Activated CD4-positive, alpha-beta T cell treated with anti-CD3 and anti-CD28 coated beads, Interleukin-2, amount 10 ng/mL, durations not matched to agents 24 days and 14 days (primary cell): ENCODE measurements at regions not wholly inside any gene's neighbourhood (a gene's known extent, or its start where the extent isn't known, plus 50 kb on each side); places are given as distances from the start of the nearest gene placed in this dataset.

ENCODE experiments used
- DNase-seq: peaks from one replicate; pipeline ENCODE4 v3.0.0; 2022
- H3K27ac Mint-ChIP-seq: one replicate; pipeline ENCODE4 v1.8.0; 2022; ENCODE audit warnings: mild to moderate bottlenecking, mixed read lengths
- H3K27me3 Mint-ChIP-seq: one replicate; pipeline ENCODE4 v1.8.0; 2022; ENCODE audit warnings: mixed read lengths
- H3K36me3 Mint-ChIP-seq: one replicate; pipeline ENCODE4 v1.8.0; 2022; ENCODE audit warnings: low read depth, mild to moderate bottlenecking, mixed read lengths
- H3K4me1 Mint-ChIP-seq: one replicate; pipeline ENCODE4 v1.8.0; 2021; ENCODE audit warnings: mixed read lengths
- H3K4me3 Mint-ChIP-seq: one replicate; pipeline ENCODE4 v1.8.0; 2022; ENCODE audit warnings: mild to moderate bottlenecking, moderate library complexity, mixed read lengths
- H3K9me3 Mint-ChIP-seq: one replicate; pipeline ENCODE4 v1.8.0; 2021; ENCODE audit warnings: mixed read lengths
- intact Hi-C: fragments of 100-400 bp; cut with micrococcal nuclease; formaldehyde crosslinking; loops from one replicate; pipeline ENCODE4 v1.15.1; 2023

- H3K27ac Mint-ChIP-seq: no peak overlapping the region
- no peak for DNase-seq
- no peaks in the 10 kb centered on the region for H3K9me3 Mint-ChIP-seq
- intact Hi-C loops: no loop called here
- H3K4me1 Mint-ChIP-seq: no peaks in the 10 kb centered on the region
- no peak overlapping the region for H3K4me3 Mint-ChIP-seq
- H3K27me3 Mint-ChIP-seq: no peaks in the 10 kb centered on the region
- H3K36me3 Mint-ChIP-seq: no peaks in the 10 kb centered on the region
Measured at GRCh38 chr4:61068060-61068459, 132.1 kb upstream of the ADGRL3 start.

GRCh38 chr4:61068745-61069144 is 131.4 kb upstream of the ADGRL3 start:
- Mint-ChIP-seq H3K4me1 (no peaks in the 10 kb centered on the region), H3K4me3 (no peak overlapping the region), H3K9me3 (no peaks in the 10 kb centered on the region), H3K27me3 (no peaks in the 10 kb centered on the region), H3K27ac (no peak overlapping the region), H3K36me3 (no peaks in the 10 kb centered on the region)
- intact Hi-C loops: no loop called here
- DNase-seq: no peak

- intact Hi-C loops: no loop called here
- Mint-ChIP-seq H3K36me3 (no peaks in the 10 kb centered on the region), H3K4me3 (no peak overlapping the region)
Measured at GRCh38 chr4:61070269-61070668, 129.9 kb upstream of the ADGRL3 start.

DNA sequence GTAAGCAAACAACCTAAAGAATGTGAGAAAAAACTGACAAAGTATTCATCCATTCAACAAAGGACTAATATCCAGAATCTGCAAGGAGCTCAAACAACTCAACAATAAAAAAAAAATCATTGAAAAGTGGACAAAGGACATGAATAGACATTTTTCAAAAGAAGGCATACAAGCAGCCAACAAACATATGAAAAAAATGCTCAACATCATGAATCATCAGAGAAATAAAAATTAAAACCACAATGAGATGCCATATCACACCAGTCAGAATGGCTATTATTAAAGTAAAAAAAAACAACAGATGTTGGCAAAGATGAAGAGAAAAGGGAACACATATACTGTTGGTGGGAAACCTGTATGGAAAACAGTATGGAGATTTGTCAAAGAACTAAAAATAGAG is 120.7 kb upstream of the ADGRL3 start:
- no peaks in the 10 kb centered on the region for H3K27me3 Mint-ChIP-seq
- DNase-seq: no peak
- no peaks in the 10 kb centered on the region for H3K4me1 Mint-ChIP-seq
- H3K36me3 Mint-ChIP-seq: no peaks in the 10 kb centered on the region
- H3K4me3 Mint-ChIP-seq: no peak overlapping the region
- H3K9me3 Mint-ChIP-seq: peaks cover 4% of the 10 kb centered on the region
- intact Hi-C loops: no loop called here
- H3K27ac Mint-ChIP-seq: no peak overlapping the region

More at GRCh38 chr4:61070269-61070668, 129.9 kb upstream of the ADGRL3 start:
- Mint-ChIP-seq H3K27ac (no peak overlapping the region), H3K9me3 (no peaks in the 10 kb centered on the region), H3K4me1 (no peaks in the 10 kb centered on the region), H3K27me3 (no peaks in the 10 kb centered on the region)
- DNase-seq: no peak

GRCh38 chr4:61079976-61080375 is 120.2 kb upstream of the ADGRL3 start:
- no peak overlapping the region for H3K27ac Mint-ChIP-seq
- no peak overlapping the region for H3K4me3 Mint-ChIP-seq
- peaks cover 4% of the 10 kb centered on the region for H3K9me3 Mint-ChIP-seq
- no peaks in the 10 kb centered on the region for H3K4me1 Mint-ChIP-seq
- H3K36me3 Mint-ChIP-seq: no peaks in the 10 kb centered on the region
- DNase-seq: no peak
- H3K27me3 Mint-ChIP-seq: no peaks in the 10 kb centered on the region
- intact Hi-C loops: no loop called here

GRCh38 chr4:61085534-61085933 is 114.6 kb upstream of the ADGRL3 start:
- H3K9me3 Mint-ChIP-seq: peaks cover 3% of the 10 kb centered on the region
- DNase-seq: no peak
- no peaks in the 10 kb centered on the region for H3K27me3 Mint-ChIP-seq
- no peak overlapping the region for H3K4me3 Mint-ChIP-seq
- no peaks in the 10 kb centered on the region for H3K36me3 Mint-ChIP-seq
- H3K27ac Mint-ChIP-seq: no peak overlapping the region
- intact Hi-C loops: no loop called here
- H3K4me1 Mint-ChIP-seq: no peaks in the 10 kb centered on the region

- Mint-ChIP-seq H3K27ac (no peak overlapping the region), H3K4me1 (no peaks in the 10 kb centered on the region), H3K36me3 (no peaks in the 10 kb centered on the region), H3K9me3 (peaks cover 3% of the 10 kb centered on the region), H3K4me3 (no peak overlapping the region), H3K27me3 (no peaks in the 10 kb centered on the region)
- DNase-seq: no peak
- intact Hi-C loops: no loop called here
Measured at GRCh38 chr4:61086357-61086756, 113.8 kb upstream of the ADGRL3 start.

DNA sequence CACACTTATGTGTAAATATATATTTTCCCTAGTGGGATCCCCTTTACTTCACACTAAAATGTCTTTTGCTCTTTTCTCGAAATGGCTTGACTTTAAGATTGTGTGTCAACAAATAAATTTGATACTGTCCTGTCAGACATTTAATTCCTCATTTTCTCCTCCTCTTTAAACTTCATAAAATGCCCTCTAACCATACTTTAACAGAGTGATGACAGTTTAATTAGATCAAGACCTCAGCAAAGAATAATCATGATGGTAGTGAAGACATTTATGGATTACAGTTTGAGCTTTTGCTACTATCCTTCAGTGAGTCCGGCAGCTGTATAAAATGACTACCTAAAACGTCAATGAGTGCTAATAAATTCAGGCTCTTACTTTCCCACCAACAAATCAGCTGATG is 113.1 kb upstream of the ADGRL3 start:
- Mint-ChIP-seq H3K27me3 (no peaks in the 10 kb centered on the region), H3K4me1 (no peaks in the 10 kb centered on the region), H3K36me3 (no peaks in the 10 kb centered on the region)

GRCh38 chr4:61094854-61095598 is 105.1 kb upstream of the ADGRL3 start:
- Mint-ChIP-seq H3K4me1 (no peaks in the 10 kb centered on the region), H3K4me3 (no peak overlapping the region), H3K36me3 (no peaks in the 10 kb centered on the region), H3K27me3 (no peaks in the 10 kb centered on the region), H3K9me3 (peaks cover 6% of the 10 kb centered on the region), H3K27ac (no peak overlapping the region)
- no peak for DNase-seq
- intact Hi-C loops: no loop called here

More for the DNA sequence above, 113.1 kb upstream of the ADGRL3 start:
- no peak overlapping the region for H3K27ac Mint-ChIP-seq
- intact Hi-C loops: no loop called here
- peaks cover 3% of the 10 kb centered on the region for H3K9me3 Mint-ChIP-seq
- H3K4me3 Mint-ChIP-seq: no peak overlapping the region
- no peak for DNase-seq

- H3K9me3 Mint-ChIP-seq: peaks cover 3% of the 10 kb centered on the region
- H3K36me3 Mint-ChIP-seq: no peaks in the 10 kb centered on the region
- no peaks in the 10 kb centered on the region for H3K4me1 Mint-ChIP-seq
- no peak for DNase-seq
- H3K27me3 Mint-ChIP-seq: no peaks in the 10 kb centered on the region
- H3K4me3 Mint-ChIP-seq: no peak overlapping the region
- no peak overlapping the region for H3K27ac Mint-ChIP-seq
- intact Hi-C loops: no loop called here
Measured at GRCh38 chr4:61128682-61129081, 71.4 kb upstream of the ADGRL3 start.

- intact Hi-C loops: no loop called here
- DNase-seq: no peak
- peaks cover 7% of the 10 kb centered on the region for H3K9me3 Mint-ChIP-seq
- no peaks in the 10 kb centered on the region for H3K27me3 Mint-ChIP-seq
- H3K36me3 Mint-ChIP-seq: no peaks in the 10 kb centered on the region
- H3K27ac Mint-ChIP-seq: no peak overlapping the region
- H3K4me1 Mint-ChIP-seq: no peaks in the 10 kb centered on the region
- H3K4me3 Mint-ChIP-seq: no peak overlapping the region
Measured at GRCh38 chr4:61129971-61130370, 70.2 kb upstream of the ADGRL3 start.

DNA sequence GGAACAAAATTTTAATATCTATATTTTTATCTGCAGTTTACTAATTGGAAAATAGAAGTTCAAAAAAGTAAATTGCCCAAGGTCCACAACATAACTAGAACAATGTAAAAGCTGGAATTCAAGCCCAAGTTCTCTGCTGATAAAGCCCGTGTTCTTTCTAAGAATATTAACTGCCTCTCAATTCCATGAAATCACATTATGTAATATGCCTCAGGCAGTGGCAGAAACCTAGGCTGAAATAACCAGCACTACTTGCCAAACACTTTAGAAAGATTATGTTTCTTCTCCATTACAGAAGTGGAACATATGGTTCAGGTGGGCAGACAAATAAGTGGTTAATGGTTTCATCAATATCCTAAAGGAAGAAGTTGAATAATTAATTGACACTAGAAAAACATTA is 56.7 kb upstream of the ADGRL3 start:
- intact Hi-C loops: no loop called here
- DNase-seq: no peak
- H3K9me3 Mint-ChIP-seq: peaks cover 4% of the 10 kb centered on the region
- H3K4me1 Mint-ChIP-seq: no peaks in the 10 kb centered on the region
- no peak overlapping the region for H3K27ac Mint-ChIP-seq
- no peaks in the 10 kb centered on the region for H3K36me3 Mint-ChIP-seq
- H3K4me3 Mint-ChIP-seq: no peak overlapping the region
- H3K27me3 Mint-ChIP-seq: no peaks in the 10 kb centered on the region

GRCh38 chr4:61149278-61149677 is 50.8 kb upstream of the ADGRL3 start:
- Mint-ChIP-seq H3K36me3 (no peaks in the 10 kb centered on the region), H3K27ac (no peak overlapping the region), H3K4me3 (no peak overlapping the region), H3K4me1 (no peaks in the 10 kb centered on the region), H3K27me3 (no peaks in the 10 kb centered on the region), H3K9me3 (no peaks in the 10 kb centered on the region)
- no peak for DNase-seq
- intact Hi-C loops: no loop called here
